Prostate gland (tissue), 2 donors: ENCODE measurements at regions not wholly inside any gene's neighbourhood (a gene's known extent, or its start where the extent isn't known, plus 50 kb on each side); places are given as distances from the start of the nearest gene placed in this dataset.
"Not testable (repeated sequence)": the region's sequence is repeated elsewhere in the genome, so short reads cannot be mapped to it uniquely, and the experiment has no call there.

Experiments
- DNase-seq: peaks from one replicate; pipeline ENCODE4 v3.0.0-alpha.2; 2019; ENCODE audit warnings: low spot score
- H3K27ac ChIP-seq, 2 donors: fragments of 200-600 bp; sonication (generic); 2 replicates each; pipeline ENCODE4 v1.5.1; 2017 to 2019
- H3K27me3 ChIP-seq: fragments of 200-600 bp; sonication (generic); replicated peaks from 2 replicates; pipeline ENCODE4 v1.5.1; 2019; ENCODE audit not compliant: insufficient read depth
- H3K36me3 ChIP-seq, 2 donors: fragments of 200-600 bp; sonication (generic); 1 replicate in 1 of 2; 2 replicates in 1 of 2; pipeline versions ENCODE4 v1.5.1 to v1.8.1; 2017 to 2019
- H3K4me1 ChIP-seq: fragments of 200-600 bp; sonication (generic); replicated peaks from 2 replicates; pipeline ENCODE4 v1.5.1; 2019
- H3K4me3 ChIP-seq, 2 donors: fragments of 200-600 bp; sonication (generic); 2 replicates each; pipeline ENCODE4 v1.5.1; 2017 to 2019
- H3K9me3 ChIP-seq: fragments of 200-600 bp; sonication (generic); 2 replicates; pipeline ENCODE4 v1.5.1; 2017
- POLR2A ChIP-seq: fragments of 450-650 bp; IDR thresholded peaks from one replicate; pipeline ENCODE4 v1.6.1; 2016; ENCODE audit warnings: antibody characterized with exemption, mild to moderate bottlenecking
- POLR2AphosphoS5 ChIP-seq: sonication (generic); formaldehyde crosslinking; IDR thresholded peaks from one replicate; pipeline ENCODE4 v1.6.1; 2017; ENCODE audit warnings: antibody characterized with exemption
- WGBS: methylation state at CpG from one replicate; pipeline ENCODE4 v1.1.5; 2018; 5-methylcytosine and 5-hydroxymethylcytosine counted together
- intact Hi-C: fragments of 100-400 bp; cut with DNase I; formaldehyde crosslinking; loops from one replicate; pipeline ENCODE4 v1.14.2; 2022
- TF ChIP-seq, protein P1 (sequence below), 4 experiments: fragments of 200-600 bp in 2 of 4; fragments of 450-650 bp in 2 of 4; sonication (generic) in 2 of 4; IDR thresholded peaks; 1 replicate in 3 of 4; 2 replicates in 1 of 4; pipeline ENCODE4 v1.5.1; 2016 to 2019; ENCODE audit warnings: antibody characterized with exemption in 4 of 4, mild to moderate bottlenecking in 2 of 4, moderate library complexity in 2 of 4

DNA sequence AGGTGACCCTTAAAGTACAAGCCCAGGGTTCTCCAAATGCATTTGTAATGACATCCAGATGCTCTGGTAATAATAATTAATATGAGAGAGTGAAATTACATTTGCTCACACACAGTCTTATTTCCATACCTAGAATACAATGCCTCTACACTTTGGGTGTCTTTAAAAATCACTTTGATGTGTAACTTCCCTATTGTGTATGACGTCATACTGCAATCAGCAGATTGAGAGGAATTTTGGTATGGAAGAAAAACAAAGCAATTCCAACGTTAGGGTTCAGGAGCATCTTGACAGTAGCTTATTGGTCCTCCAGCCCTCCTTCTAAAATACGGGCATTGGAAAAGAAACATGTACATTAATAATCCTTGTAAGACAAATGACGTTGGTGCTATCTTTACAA, 670.6 kb upstream of the ZNF385D start:
- no peaks in the 10 kb centered on the region for H3K9me3 ChIP-seq
- no peak overlapping the region for H3K27ac ChIP-seq
- 61% methylated on average over 4 of the region's 4 CpGs for WGBS
- no peak for DNase-seq
- TF ChIP-seq POLR2A (no peak), POLR2AphosphoS5 (no peak)
- TF ChIP-seq, protein P1, sequence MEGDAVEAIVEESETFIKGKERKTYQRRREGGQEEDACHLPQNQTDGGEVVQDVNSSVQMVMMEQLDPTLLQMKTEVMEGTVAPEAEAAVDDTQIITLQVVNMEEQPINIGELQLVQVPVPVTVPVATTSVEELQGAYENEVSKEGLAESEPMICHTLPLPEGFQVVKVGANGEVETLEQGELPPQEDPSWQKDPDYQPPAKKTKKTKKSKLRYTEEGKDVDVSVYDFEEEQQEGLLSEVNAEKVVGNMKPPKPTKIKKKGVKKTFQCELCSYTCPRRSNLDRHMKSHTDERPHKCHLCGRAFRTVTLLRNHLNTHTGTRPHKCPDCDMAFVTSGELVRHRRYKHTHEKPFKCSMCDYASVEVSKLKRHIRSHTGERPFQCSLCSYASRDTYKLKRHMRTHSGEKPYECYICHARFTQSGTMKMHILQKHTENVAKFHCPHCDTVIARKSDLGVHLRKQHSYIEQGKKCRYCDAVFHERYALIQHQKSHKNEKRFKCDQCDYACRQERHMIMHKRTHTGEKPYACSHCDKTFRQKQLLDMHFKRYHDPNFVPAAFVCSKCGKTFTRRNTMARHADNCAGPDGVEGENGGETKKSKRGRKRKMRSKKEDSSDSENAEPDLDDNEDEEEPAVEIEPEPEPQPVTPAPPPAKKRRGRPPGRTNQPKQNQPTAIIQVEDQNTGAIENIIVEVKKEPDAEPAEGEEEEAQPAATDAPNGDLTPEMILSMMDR (IDR thresholded peaks at IDR 0.05): no peak
- no peaks in the 10 kb centered on the region for H3K27me3 ChIP-seq
- no peak overlapping the region for H3K4me3 ChIP-seq
- H3K36me3 ChIP-seq: no peaks in the 10 kb centered on the region
- no peaks in the 10 kb centered on the region for H3K4me1 ChIP-seq
- intact Hi-C loops: no loop called here

DNA sequence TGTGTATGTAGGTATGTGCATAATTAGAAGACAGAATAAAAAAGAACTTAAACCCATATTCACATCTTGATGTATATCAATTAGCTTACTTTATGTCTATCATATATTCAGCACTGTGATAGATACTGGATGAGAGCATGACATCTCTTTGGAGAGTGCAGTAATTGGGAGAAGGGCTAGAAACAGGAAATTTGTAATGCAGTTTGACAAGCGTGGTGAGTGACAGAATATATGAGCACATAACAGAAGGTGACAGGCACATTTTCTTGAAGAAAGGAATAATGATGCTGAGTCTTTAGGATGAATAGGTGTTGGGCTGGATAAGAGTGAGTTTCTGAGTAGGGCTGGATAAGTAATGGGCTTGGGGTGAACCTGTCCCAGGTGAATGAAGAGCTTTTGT, 680.3 kb upstream of the ZNF385D start:
- 84% methylated on average over 1 of the region's 1 CpG for whole genome bisulfite sequencing
- DNase-seq: no peak
- Histone ChIP-seq H3K9me3 (no peaks in the 10 kb centered on the region), H3K27ac (no peak overlapping the region), H3K4me1 (no peaks in the 10 kb centered on the region), H3K36me3 (no peaks in the 10 kb centered on the region), H3K4me3 (no peak overlapping the region), H3K27me3 (no peaks in the 10 kb centered on the region)
- intact Hi-C loops: no loop called here
- no peak for TF ChIP-seq POLR2A

DNA sequence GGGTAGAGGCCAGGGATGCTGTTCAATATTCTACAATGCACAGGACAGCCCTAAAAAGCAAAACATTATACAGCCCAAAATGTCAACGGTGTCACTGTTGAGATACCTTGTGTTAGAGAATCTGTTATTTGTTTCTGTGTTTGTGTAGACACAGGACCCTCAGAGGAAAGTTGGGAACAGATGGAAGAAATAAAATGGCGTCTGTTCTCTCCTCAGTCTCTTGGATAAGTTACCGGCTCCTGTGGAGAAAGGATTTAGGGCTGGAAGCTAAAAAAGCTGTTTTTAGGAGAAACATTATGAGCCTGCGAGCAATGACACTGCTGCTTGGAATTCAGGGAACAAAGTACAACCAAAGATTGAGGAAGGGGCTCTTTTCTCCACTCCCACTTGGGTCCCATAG, 688.6 kb upstream of the ZNF385D start:
- H3K27me3 ChIP-seq: no peaks in the 10 kb centered on the region
- intact Hi-C loops: no loop called here
- no peak overlapping the region for H3K4me3 ChIP-seq
- H3K27ac ChIP-seq: no peak overlapping the region
- H3K9me3 ChIP-seq: no peaks in the 10 kb centered on the region
- TF ChIP-seq POLR2AphosphoS5 (no peak), POLR2A (no peak)
- TF ChIP-seq, protein P1 (IDR thresholded peaks at IDR 0.05): no peak
- no peaks in the 10 kb centered on the region for H3K4me1 ChIP-seq
- H3K36me3 ChIP-seq: no peaks in the 10 kb centered on the region
- 93% methylated on average over 4 of the region's 4 CpGs for WGBS
- no peak for DNase-seq

DNA sequence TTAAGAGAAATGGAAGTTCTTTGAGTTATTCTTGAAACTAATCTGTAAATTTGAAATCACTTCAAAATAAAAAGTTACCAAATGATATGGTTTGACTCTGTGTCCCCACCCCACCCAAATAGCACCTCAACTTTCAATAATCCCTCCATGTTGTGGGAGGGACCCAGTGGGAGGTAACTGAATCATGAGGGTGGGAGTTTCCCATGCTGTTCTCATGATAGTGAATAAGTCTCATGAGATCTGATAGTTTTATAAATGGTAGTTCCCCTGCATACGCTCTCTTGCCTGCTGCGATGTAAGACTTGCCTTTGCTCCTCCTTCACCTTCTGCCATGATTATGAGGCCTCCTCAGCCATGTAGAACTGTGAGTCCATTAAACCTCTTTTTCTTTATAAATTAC, 690.7 kb upstream of the ZNF385D start:
- no peaks in the 10 kb centered on the region for H3K9me3 ChIP-seq
- no peaks in the 10 kb centered on the region for H3K36me3 ChIP-seq
- no peak overlapping the region for H3K4me3 ChIP-seq
- TF ChIP-seq POLR2AphosphoS5 (no peak), POLR2A (no peak)
- TF ChIP-seq, protein P1 (IDR thresholded peaks at IDR 0.05): no peak
- intact Hi-C loops: no loop called here
- 86% methylated on average over 2 of the region's 2 CpGs for WGBS
- H3K27me3 ChIP-seq: no peaks in the 10 kb centered on the region
- H3K4me1 ChIP-seq: no peaks in the 10 kb centered on the region
- no peak overlapping the region for H3K27ac ChIP-seq
- DNase-seq: no peak

DNA sequence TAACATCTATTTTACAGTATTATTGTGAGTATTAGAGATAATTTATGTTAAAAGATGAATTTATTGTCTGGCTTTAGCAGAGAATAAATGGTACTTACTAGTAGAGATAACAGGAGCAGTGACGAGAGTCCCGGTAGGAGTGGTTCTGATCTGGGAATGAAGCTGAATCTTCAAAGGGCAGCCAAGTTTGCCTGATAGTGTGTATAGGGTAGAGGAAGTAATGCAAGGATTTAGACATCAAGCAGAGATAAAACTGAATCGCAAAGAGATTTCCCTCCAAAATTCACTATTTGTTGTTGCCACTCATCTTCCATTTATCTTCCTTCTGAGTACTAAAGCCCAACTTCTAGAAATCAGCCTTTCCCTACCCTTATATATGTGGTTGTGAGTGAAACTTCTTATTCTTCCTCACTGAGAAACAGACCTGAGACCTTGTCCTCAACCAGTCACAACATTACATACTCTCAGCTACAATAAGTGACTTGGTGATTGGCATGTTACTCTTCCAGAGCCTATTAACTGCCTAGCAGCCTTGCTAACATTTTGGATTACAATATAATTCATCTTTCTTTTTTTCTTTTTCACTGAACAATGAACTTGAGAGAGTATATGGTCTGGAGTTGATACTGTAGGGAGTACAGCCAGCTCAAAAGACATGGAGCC, 692.7 kb upstream of the ZNF385D start:
- no peaks in the 10 kb centered on the region for H3K9me3 ChIP-seq
- no peaks in the 10 kb centered on the region for H3K36me3 ChIP-seq
- H3K27ac ChIP-seq: no peak overlapping the region
- DNase-seq: no peak
- intact Hi-C loops: no loop called here
- H3K4me1 ChIP-seq: no peaks in the 10 kb centered on the region
- TF ChIP-seq POLR2AphosphoS5 (no peak), POLR2A (no peak)
- TF ChIP-seq, protein P1 (IDR thresholded peaks at IDR 0.05): no peak
- H3K27me3 ChIP-seq: no peaks in the 10 kb centered on the region
- no peak overlapping the region for H3K4me3 ChIP-seq
- 79% methylated on average over 3 of the region's 3 CpGs for WGBS

DNA sequence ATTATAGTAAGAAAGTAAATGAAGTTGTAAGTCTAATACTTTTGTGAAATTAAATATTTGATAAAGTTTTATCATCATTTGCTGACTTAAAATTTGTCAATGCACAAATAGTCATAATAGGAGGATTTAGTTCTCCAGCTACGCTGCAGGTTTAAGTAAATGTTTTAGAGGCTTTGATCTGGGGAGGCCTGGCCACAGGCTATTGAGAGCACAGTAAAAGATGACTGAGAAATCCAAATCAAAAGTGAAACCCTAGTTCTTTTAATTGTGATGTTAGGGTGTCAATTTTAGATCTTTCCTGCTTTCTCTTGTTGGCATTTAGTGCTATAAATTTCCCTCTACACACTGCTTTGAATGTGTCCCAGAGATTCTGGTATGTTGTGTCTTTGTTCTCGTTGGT, 694.3 kb upstream of the ZNF385D start:
- WGBS: 70% methylated on average over 2 of the region's 2 CpGs
- H3K4me3 ChIP-seq, H3K4me1 ChIP-seq, DNase-seq, H3K27ac ChIP-seq, intact Hi-C loops, H3K27me3 ChIP-seq, H3K36me3 ChIP-seq, H3K9me3 ChIP-seq: not testable (repeated sequence)
